ENCODE measurements at regions not wholly inside any gene's neighbourhood (a gene's known extent, or its start where the extent isn't known, plus 50 kb on each side); places are given as distances from the start of the nearest gene placed in this dataset.

- no peak for TF ChIP-seq CTCF (IDR thresholded peaks at IDR 0.05; ENCODE audit: low read depth, low read length)
- H3K4me3 ChIP-seq (ENCODE audit: low read depth, low read length), result no peak overlapping the region
These were observed 149.3 kb upstream of the MPDZ start for GRCh38 chr9:13428766-13429165.

- H3K4me3 ChIP-seq (ENCODE audit: low read depth, low read length), result no peak overlapping the region
- peak; percentile 29; the same call in 1 of the 2 replicates for TF ChIP-seq CTCF (IDR thresholded peaks at IDR 0.05; ENCODE audit: low read depth, low read length)
These were observed 148.1 kb upstream of the MPDZ start for GRCh38 chr9:13427587-13427986.

- TF ChIP-seq CTCF (IDR thresholded peaks at IDR 0.05; ENCODE audit: low read depth, low read length), result no peak
- H3K4me3 ChIP-seq (ENCODE audit: low read depth, low read length), result no peak overlapping the region
These were observed 147.1 kb upstream of the MPDZ start for GRCh38 chr9:13426606-13427005.

GRCh38 chr9:13424872-13425271, 145.4 kb upstream of the MPDZ start:
- H3K4me3 ChIP-seq (ENCODE audit: low read depth, low read length), result no peak overlapping the region
- TF ChIP-seq CTCF (IDR thresholded peaks at IDR 0.05; ENCODE audit: low read depth, low read length), result no peak

- TF ChIP-seq CTCF (IDR thresholded peaks at IDR 0.05; ENCODE audit: low read depth, low read length), result no peak
- H3K4me3 ChIP-seq (ENCODE audit: low read depth, low read length), result no peak overlapping the region
These were observed 144.7 kb upstream of the MPDZ start for GRCh38 chr9:13424204-13424603.

GRCh38 chr9:13414349-13414748, 134.9 kb upstream of the MPDZ start:
- H3K4me3 ChIP-seq (ENCODE audit: low read depth, low read length), result no peak overlapping the region
- no peak for TF ChIP-seq CTCF (IDR thresholded peaks at IDR 0.05; ENCODE audit: low read depth, low read length)

GRCh38 chr9:13412331-13412730, 132.8 kb upstream of the MPDZ start:
- TF ChIP-seq CTCF (IDR thresholded peaks at IDR 0.05; ENCODE audit: low read depth, low read length), result no peak
- H3K4me3 ChIP-seq (ENCODE audit: low read depth, low read length), result no peak overlapping the region

Data from WI38 (cell line).